ENCODE measurements at regions not wholly inside any gene's neighbourhood (a gene's known extent, or its start where the extent isn't known, plus 50 kb on each side); places are given as distances from the start of the nearest gene placed in this dataset.

DNA sequence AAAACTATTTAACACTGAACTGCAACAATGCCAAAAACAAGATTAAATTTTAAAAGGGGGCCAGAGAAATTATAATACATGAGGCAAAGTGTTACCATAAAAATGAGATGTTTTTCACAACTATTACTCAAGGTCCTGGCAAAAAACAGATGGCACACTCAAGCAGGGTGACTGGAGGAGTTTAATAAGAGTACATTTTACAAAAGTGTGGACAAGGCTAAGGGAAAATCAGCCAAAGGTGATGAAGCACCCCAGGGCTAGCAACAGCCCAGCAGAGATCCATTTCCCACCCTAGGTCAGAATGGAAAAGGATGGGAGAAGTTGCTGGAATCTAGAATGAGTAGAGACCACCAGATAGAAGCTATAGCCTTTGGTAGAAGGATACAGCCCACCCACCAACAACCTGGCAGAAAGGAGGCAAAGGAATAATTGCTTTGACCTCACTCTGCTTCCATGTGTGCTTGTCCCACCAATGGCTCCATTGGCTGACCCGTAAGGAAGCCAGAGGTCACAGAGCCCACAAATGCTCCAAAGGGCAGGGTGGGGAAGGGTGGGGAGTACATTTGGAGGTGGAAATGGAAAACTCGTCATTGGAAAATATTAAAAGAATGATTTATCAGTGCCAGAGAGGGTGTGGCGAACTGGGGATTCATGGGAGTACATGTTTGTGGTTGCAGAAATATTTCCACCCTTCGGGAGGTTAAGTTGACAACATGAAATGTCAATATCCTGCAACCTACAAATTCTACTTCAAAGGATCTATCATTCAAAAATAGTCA lies 161.0 kb upstream of the UBE2E2 start:
- peaks cover 6% of the 10 kb centered on the region for H3K27me3 Mint-ChIP-seq (ENCODE audit: unreplicated experiment)
- TF ChIP-seq, protein P1, sequence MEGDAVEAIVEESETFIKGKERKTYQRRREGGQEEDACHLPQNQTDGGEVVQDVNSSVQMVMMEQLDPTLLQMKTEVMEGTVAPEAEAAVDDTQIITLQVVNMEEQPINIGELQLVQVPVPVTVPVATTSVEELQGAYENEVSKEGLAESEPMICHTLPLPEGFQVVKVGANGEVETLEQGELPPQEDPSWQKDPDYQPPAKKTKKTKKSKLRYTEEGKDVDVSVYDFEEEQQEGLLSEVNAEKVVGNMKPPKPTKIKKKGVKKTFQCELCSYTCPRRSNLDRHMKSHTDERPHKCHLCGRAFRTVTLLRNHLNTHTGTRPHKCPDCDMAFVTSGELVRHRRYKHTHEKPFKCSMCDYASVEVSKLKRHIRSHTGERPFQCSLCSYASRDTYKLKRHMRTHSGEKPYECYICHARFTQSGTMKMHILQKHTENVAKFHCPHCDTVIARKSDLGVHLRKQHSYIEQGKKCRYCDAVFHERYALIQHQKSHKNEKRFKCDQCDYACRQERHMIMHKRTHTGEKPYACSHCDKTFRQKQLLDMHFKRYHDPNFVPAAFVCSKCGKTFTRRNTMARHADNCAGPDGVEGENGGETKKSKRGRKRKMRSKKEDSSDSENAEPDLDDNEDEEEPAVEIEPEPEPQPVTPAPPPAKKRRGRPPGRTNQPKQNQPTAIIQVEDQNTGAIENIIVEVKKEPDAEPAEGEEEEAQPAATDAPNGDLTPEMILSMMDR (IDR thresholded peaks at IDR 0.05; ENCODE audit: unreplicated experiment), result no peak
- H3K36me3 Mint-ChIP-seq (ENCODE audit: low read depth, unreplicated experiment), result peaks cover 5% of the 10 kb centered on the region
- H3K27ac Mint-ChIP-seq (ENCODE audit: unreplicated experiment), result no peak overlapping the region
- no peak overlapping the region for H3K4me3 Mint-ChIP-seq (ENCODE audit: unreplicated experiment)
- peaks cover 7% of the 10 kb centered on the region for H3K4me1 Mint-ChIP-seq (ENCODE audit: unreplicated experiment)
- DNase-seq (ENCODE audit: low spot score), result no peak
- peaks cover 4% of the 10 kb centered on the region for H3K9me3 Mint-ChIP-seq (ENCODE audit: unreplicated experiment)

DNA sequence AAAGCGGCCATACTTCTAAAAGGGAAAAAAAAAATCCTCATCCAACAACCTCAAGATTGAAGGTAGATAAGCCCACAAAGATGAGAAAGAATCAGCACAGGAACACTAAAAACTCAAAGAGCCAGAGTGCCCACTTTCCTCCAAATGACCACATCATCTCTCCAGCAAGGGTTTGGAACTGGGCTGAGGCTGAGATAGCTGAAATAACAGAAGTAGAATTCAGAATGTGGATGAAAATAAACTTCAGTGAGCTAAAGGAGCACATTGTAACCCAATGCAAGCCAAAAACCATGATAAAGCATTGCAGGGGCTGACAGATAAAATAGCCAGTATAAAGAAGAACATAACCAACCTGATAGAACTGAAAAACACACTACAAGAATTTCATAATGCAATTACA lies 158.7 kb upstream of the UBE2E2 start:
- H3K36me3 Mint-ChIP-seq (ENCODE audit: low read depth, unreplicated experiment), result peaks cover 5% of the 10 kb centered on the region
- TF ChIP-seq, protein P1 (IDR thresholded peaks at IDR 0.05; ENCODE audit: unreplicated experiment), result no peak
- peaks cover 4% of the 10 kb centered on the region for H3K9me3 Mint-ChIP-seq (ENCODE audit: unreplicated experiment)
- no peak overlapping the region for H3K4me3 Mint-ChIP-seq (ENCODE audit: unreplicated experiment)
- DNase-seq (ENCODE audit: low spot score), result no peak
- no peak overlapping the region for H3K27ac Mint-ChIP-seq (ENCODE audit: unreplicated experiment)
- peaks cover 6% of the 10 kb centered on the region for H3K27me3 Mint-ChIP-seq (ENCODE audit: unreplicated experiment)
- H3K4me1 Mint-ChIP-seq (ENCODE audit: unreplicated experiment), result peaks cover 3% of the 10 kb centered on the region

DNA sequence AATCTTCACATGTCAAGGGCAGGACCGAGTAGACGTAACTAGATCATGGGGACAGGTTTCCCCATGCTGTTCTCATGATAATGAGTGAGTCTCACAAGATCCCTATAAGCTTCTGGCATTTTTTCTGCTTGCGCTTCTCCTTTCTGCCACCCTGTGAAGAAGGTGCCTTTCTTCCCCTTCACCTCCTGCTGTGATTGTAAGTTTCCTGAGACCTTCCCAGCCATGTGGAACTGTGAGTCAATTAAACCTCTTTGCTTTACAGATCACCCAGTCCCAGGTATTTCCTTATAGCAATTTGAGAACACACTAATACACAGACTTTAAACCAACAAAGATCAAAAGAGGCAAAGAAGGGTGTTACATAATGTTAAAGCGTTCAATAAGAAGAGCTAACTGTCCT lies 156.6 kb upstream of the UBE2E2 start:
- Mint-ChIP-seq H3K9me3 (ENCODE audit: unreplicated experiment) (peaks cover 4% of the 10 kb centered on the region), H3K27ac (ENCODE audit: unreplicated experiment) (no peak overlapping the region), H3K4me3 (ENCODE audit: unreplicated experiment) (no peak overlapping the region), H3K27me3 (ENCODE audit: unreplicated experiment) (peaks cover 4% of the 10 kb centered on the region), H3K36me3 (ENCODE audit: low read depth, unreplicated experiment) (peaks cover 5% of the 10 kb centered on the region), H3K4me1 (ENCODE audit: unreplicated experiment) (no peaks in the 10 kb centered on the region)
- TF ChIP-seq, protein P1 (IDR thresholded peaks at IDR 0.05; ENCODE audit: unreplicated experiment), result no peak
- DNase-seq (ENCODE audit: low spot score), result no peak

DNA sequence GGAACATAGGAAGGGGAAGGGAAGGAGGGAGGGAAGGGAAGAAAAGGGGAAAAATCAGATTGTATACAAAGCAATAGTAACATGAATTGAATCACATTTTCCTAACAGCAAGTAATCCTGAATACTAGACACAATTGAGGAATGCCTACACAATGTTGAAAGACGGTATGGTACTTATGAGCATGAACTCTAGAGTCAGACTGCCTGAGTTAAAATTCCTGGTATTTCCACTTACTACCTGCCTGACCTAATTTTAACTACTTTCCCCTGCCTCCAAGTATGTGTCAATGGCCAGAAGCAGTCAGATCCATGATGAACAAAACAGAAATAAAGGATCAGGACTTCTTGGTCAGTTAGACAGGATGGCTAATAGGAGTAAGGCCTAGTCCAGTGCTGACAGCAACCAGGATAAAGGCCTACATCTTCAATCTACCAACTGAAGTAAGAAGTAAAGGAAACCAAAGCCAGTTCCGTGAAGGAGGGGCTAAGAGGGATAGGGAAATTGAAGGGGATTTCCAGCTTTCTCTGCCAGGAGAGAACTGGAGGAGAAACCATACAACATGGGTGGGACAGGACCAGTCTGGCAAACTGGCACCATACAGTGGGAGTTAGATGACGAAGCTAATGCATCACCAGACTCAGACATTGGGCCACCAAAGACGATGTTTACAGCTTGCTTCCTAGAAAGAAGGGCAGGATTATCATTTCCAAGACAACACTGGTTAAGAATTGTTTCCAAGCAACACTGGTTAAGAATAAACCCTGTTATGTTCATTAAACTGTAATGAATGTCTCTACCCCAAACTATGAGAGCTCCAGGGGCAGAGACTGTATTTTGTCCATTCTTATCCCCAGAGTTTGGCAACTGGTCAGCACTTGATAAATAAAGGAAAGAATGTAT lies 151.6 kb upstream of the UBE2E2 start:
- Mint-ChIP-seq H3K27me3 (ENCODE audit: unreplicated experiment) (no peaks in the 10 kb centered on the region), H3K9me3 (ENCODE audit: unreplicated experiment) (no peaks in the 10 kb centered on the region), H3K4me3 (ENCODE audit: unreplicated experiment) (no peak overlapping the region), H3K4me1 (ENCODE audit: unreplicated experiment) (no peaks in the 10 kb centered on the region), H3K27ac (ENCODE audit: unreplicated experiment) (no peak overlapping the region), H3K36me3 (ENCODE audit: low read depth, unreplicated experiment) (no peaks in the 10 kb centered on the region)
- TF ChIP-seq, protein P1 (IDR thresholded peaks at IDR 0.05; ENCODE audit: unreplicated experiment), result no peak
- no peak for DNase-seq (ENCODE audit: low spot score)

DNA sequence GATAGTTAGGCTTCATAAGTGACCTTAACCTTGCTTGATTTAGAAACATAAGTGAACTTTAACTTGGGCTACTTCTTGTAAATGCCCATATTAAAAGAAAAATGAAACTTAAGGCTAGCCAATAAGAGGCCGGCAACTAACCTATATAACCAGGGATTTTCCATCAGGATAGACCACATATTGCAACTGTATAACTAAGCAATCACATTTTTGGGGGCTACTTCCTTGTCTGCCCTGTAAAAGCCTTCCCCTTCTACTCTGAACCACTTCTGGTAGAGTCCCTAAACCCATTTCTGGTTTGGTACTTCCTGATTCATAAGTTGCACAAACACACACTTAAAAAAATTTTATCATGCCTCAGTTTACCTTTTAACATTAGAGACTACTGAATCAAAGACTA lies 150.9 kb upstream of the UBE2E2 start:
- no peak for DNase-seq (ENCODE audit: low spot score)
- TF ChIP-seq, protein P1 (IDR thresholded peaks at IDR 0.05; ENCODE audit: unreplicated experiment), result no peak
- no peaks in the 10 kb centered on the region for H3K9me3 Mint-ChIP-seq (ENCODE audit: unreplicated experiment)
- no peaks in the 10 kb centered on the region for H3K27me3 Mint-ChIP-seq (ENCODE audit: unreplicated experiment)
- H3K4me1 Mint-ChIP-seq (ENCODE audit: unreplicated experiment), result no peaks in the 10 kb centered on the region
- H3K36me3 Mint-ChIP-seq (ENCODE audit: low read depth, unreplicated experiment), result no peaks in the 10 kb centered on the region
- no peak overlapping the region for H3K27ac Mint-ChIP-seq (ENCODE audit: unreplicated experiment)
- H3K4me3 Mint-ChIP-seq (ENCODE audit: unreplicated experiment), result no peak overlapping the region

All from endothelial cell (in vitro differentiated cells).